HG02973 (cell line): ENCODE measurements at regions not wholly inside any gene's neighbourhood (a gene's known extent, or its start where the extent isn't known, plus 50 kb on each side); places are given as distances from the start of the nearest gene placed in this dataset.

Experiments
- ATAC-seq: cut with Tn5 transposase; IDR thresholded peaks from one replicate; pipeline ENCODE4 v1.9.1; 2021; ENCODE audit warnings: moderate library complexity; ENCODE audit not compliant: unreplicated experiment

GRCh38 chr2:104432991-104433390, 420.9 kb upstream of the POU3F3 start:
- ATAC-seq: no peak

- ATAC-seq: no peak
Measured at GRCh38 chr2:104433657-104434056, 420.3 kb upstream of the POU3F3 start.

- ATAC-seq: peak; percentile 70
Measured at GRCh38 chr2:104434318-104434792, 419.6 kb upstream of the POU3F3 start.

- ATAC-seq: no peak
Measured at GRCh38 chr2:104434966-104435365, 418.9 kb upstream of the POU3F3 start.

GRCh38 chr2:104438481-104438880, 415.4 kb upstream of the POU3F3 start:
- ATAC-seq: no peak

DNA sequence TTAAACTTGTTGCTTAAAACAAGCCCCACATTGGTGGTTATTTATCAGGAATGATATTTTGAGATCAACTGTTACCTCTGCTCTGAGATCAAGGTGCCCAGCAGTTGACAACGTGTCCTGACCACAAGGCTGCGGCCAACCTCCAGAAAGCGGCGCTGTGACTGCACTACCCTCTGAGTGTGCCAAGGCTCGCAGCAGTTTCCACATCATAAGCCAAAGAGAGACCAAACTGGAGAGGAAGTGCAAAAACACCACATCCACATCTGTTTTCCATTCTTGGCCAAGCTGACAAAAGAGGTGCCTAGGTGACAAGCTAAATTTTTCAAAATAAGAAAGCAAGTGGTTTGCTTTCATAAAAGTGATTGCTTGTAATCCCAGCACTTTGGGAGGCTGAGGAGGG, 410.8 kb upstream of the POU3F3 start:
- ATAC-seq: no peak

GRCh38 chr2:104444392-104444791, 409.5 kb upstream of the POU3F3 start:
- no peak for ATAC-seq

DNA sequence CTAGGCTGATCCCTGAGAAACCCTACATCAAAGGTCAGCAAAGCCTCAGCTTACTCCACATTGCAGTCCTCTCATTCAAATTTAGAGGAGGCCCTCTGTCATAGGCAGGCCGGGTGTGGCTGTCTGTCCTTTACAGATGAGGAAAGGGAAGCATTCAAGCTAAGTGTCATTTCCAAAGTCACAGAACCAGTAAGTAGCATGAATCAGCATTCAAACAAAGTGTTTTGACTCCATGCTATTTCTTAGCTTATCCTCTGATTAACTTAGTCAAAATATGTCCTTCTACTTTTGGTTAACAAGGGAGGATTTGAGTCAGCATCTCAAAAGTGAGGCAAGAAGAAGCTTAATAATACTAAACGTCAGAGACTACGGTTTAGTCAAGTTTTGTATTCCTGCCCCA, 409.0 kb upstream of the POU3F3 start:
- no peak for ATAC-seq

- no peak for ATAC-seq
Measured at GRCh38 chr2:104447831-104448434, 406.0 kb upstream of the POU3F3 start.

DNA sequence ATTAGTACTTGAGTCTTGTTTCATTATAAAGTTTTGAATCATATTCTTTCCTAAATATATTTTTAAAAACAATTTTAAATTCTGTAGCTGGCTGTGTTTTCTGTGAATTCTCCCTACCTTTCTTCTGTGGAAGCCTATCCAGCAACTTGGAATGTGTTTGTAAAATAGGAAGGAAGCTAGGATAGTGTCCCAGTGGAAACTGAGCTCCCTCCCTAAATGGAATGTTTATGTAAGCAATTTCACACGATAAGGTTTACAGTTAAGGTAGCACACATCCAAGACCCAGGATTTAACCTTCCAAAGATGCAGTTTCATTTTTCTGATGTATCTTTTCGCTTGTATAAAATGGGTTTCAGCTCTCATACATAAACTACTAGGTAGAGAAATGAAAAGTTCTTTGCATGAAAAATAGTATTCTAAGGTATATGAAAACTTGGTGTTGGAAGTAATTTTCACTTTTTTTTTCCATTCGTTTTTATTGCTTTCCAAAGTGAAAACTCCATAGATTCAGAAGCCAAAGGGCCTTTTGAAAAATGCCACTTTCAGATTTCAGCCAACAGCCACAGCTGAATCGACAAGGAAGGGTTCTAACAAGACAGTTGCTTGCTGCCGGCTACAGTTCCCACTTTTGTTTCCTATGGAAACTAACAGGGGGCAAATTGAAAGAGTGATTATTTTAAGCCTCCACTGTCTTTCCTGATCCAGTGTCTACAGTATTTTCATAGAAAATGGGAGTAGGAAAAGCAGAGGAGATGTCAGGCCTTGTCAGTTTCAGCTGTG, 405.1 kb upstream of the POU3F3 start:
- no peak for ATAC-seq

DNA sequence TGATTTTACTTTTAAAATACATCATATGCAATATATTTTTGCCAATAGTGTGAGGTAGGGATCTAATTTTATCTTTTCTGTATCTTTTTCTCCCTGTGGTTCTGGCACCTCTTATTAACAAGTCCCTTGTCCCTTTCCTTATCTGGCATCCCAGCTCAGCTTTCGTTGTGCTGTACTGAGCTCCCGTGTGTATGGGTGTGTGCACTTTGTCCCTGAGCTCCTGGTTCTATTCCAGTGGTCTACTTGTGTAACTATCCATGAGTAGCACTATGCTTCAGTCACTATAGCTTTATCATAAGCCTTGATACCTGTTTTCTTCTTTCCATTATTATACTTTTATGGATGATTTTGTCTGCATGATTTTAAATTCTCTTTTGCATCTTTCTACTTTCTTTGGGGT, 401.4 kb upstream of the POU3F3 start:
- no peak for ATAC-seq

DNA sequence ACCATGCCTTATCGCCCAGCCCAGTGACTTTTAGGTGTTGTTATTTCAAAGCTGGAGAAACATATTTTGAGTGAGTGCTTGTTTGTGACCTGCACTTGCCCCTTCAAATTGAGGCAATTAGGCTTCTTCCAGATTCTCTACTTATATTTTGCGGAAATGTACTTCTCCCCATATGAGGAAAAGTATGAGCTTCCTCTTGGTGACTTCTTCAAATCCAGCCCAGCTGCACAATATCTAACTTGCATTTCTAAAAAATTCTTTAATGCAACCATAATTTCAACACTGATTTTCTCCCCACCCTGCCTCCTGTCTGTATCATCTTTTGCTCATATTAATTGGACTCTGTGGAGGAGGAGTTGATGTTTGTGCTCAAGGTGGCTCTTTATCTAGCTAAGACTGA, 391.2 kb upstream of the POU3F3 start:
- ATAC-seq: no peak

GRCh38 chr2:104465981-104466380, 387.9 kb upstream of the POU3F3 start:
- ATAC-seq: no peak

DNA sequence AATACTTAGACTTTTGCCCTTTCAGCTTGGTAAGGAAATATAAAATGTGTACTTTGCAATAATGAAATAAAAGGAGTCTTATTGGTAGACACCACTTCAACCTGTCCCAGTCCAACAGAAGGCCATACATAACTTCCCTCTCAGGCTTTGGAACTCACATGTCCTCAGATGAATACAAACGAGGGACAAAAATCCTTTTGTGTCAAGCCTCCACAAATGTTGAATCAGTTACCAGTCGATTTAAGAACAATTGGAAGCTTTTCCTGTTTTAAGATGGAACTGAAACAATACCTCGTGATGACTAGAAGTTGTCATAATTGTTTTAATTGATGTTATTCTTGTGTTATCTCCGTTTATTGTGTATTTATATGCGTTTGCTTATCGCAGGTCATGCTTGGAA, 385.1 kb upstream of the POU3F3 start:
- ATAC-seq: no peak

DNA sequence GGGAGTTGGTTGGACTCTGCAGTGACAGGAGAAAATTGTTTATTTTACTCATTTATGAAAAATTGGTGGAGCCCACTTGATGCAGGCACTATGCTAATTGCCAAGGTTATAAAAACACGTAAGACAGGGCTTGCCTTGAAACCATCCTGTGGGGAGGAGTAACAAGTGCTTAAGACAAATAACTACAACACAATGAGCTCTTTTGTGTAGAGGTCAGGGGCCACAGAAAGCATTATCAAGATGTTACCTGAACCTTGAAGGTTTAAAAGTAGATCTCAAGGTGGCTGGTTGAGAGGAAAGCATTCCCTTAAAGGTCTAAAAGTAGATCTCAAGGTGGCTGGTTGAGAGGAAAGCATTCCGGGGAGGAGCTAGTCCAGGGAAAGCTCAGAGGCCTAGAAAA, 381.8 kb upstream of the POU3F3 start:
- ATAC-seq: no peak

DNA sequence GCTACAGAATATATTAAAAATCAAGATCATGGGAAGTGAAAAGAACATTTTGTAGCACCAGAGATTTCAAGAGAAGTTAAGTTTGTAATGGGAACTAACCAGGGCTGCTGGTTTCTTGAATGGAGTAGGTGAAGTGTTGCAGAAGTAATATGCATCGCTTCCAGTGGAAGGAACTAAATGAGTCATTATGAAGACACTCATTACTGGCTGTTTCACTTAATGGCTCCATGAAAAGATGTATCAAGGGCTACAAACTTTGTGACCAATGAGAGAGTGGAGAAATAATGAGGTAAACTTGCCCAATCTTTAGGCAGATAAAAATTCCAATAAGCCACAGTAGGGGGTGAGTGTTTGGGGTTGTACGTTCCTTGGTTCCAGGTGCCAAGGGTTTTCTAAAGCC, 380.4 kb upstream of the POU3F3 start:
- ATAC-seq: no peak

DNA sequence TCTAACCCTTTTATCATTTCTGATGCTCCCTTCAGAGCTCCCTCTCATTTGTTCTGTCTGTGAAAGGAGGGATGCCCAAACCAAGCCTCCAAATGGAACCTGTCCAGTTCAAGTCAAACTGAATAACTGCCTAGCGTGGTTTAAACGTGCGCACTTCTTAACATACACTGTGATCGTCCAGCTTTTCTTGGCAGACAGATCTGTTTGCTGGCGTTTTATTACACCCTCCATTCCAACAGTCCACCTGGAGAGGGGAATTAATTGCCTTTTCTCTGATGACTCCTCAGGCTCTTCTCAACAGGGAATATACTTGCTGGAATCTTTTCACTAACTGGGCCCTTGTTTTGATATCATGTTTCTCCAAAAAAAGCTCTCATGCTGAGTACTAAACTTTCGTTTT, 379.2 kb upstream of the POU3F3 start:
- no peak for ATAC-seq

- ATAC-seq: no peak
Measured at GRCh38 chr2:104476075-104476474, 377.8 kb upstream of the POU3F3 start.

DNA sequence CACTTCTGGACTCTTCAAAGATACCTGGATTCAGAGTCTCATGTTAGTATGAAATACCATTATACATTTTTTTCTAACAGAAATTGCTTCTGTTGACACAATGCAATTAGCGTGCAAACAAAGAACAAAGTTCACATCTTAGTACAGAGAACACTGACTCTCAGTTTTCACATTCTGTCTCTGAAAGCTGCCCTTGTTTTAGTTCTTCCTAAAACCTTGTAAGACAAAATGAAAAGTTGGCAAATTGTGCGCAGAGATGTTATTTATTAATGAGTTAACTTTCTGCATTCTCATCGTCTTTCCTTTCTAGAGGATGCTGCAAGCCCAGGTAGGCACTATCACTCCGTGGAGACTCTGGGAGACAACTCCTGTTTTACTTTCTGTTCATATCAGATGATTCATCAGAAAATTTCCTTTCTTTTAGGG, 377.3 kb upstream of the POU3F3 start:
- no peak for ATAC-seq

DNA sequence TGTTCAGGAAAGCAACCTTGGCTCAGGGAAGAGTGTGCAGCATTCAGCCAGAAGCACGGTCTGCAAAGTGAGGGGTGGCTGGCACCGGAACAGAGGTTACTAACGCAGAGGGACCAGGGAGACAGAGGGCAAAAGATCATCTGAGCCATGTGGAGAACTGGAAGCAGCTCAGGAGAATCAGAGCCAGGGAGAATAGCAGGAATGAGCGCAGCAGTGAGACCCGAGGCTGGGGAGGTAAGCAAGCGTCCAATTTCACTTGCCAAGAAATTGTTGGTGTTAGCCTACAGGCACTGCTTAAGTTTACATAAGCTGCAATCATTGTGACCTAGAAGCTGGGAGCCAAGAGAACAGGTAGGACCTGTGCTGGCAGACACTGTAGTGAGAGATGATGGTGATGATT, 372.6 kb upstream of the POU3F3 start:
- ATAC-seq: no peak

DNA sequence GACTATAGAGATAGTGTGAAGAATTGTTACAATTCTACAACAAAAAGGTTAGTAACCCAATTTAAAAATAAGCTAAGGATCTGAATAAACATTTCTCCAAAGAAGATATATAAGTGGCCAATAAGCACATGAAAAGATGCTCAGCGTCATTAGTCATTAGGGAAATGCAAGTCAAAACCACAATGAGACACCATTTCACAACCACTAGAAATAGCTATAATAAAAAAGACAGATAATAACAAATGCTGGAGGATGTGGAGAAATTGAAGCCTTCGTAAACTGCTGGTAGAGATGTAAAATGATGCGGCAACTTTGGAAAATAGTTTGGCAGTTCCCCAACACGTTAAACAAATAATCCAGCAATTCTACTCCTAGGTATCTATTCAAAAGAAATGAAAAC, 366.5 kb upstream of the POU3F3 start:
- ATAC-seq: no peak

DNA sequence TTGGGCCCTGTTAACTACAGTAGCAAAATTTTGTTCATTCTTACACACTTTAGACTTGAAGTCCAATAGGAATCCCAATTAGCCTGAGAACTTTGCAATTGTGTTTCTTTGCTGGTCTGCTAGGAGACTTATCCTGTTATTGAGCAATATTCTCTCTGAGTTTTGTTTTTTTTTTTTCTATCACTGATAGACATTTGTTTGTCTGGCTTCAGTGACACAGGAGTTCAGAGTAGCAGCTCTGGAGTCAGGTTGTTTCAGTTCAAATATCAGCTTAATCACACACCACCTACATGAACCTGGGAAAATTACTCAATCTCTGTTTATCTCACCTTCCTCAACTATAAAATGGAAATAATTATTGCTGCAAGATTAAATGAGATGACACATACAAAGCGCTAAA, 360.2 kb upstream of the POU3F3 start:
- ATAC-seq: no peak

DNA sequence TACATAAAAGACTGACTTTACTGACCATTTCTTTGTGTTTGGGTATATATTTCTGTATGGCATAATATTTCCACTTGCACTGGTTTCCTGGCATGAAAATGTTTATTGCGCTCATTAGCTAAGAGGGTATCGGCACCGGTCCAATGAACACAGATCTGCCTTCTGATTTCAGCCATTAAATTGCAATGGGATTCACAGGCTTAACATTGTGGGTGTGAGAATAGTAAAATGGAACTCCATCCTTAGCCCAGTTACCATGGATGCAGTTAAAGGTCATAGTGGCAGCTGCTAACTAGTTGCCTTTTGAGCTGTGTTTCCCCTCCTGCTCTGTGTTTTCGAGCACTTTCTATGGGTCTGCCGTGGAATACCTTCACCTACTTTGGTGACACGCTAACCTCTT, 352.6 kb upstream of the POU3F3 start:
- ATAC-seq: no peak
